ENCODE measurements at regions not wholly inside any gene's neighbourhood (a gene's known extent, or its start where the extent isn't known, plus 50 kb on each side); places are given as distances from the start of the nearest gene placed in this dataset.

GRCh38 chr4:123265443-123265842 is 131.2 kb upstream of the SPRY1 start:
- no peak overlapping the region for H3K4me3 ChIP-seq (ENCODE audit: low read length)
- WGBS, result 95% methylated on average over 1 of the region's 1 CpG
- no peaks in the 10 kb centered on the region for H3K36me3 ChIP-seq (ENCODE audit: insufficient read depth, low read length)
- H3K9me3 ChIP-seq (ENCODE audit: insufficient read depth, low read depth, low read length), result no peaks in the 10 kb centered on the region
- no peak overlapping the region for H3K9ac ChIP-seq (ENCODE audit: low read depth, low read length)
- no peaks in the 10 kb centered on the region for H3K27me3 ChIP-seq (ENCODE audit: insufficient read depth, low read length)
- no peak overlapping the region for H3K27ac ChIP-seq (ENCODE audit: low read depth, low read length)
- H3K4me1 ChIP-seq (ENCODE audit: insufficient read depth, low read length), result peaks cover 5% of the 10 kb centered on the region; the same call in 1 of the 2 replicates

GRCh38 chr4:123266221-123266620 is 130.4 kb upstream of the SPRY1 start:
- Histone ChIP-seq H3K9ac (ENCODE audit: low read depth, low read length) (no peak overlapping the region), H3K4me1 (ENCODE audit: insufficient read depth, low read length) (peaks cover 5% of the 10 kb centered on the region; the same call in 1 of the 2 replicates), H3K4me3 (ENCODE audit: low read length) (no peak overlapping the region), H3K9me3 (ENCODE audit: insufficient read depth, low read depth, low read length) (no peaks in the 10 kb centered on the region), H3K36me3 (ENCODE audit: insufficient read depth, low read length) (no peaks in the 10 kb centered on the region), H3K27me3 (ENCODE audit: insufficient read depth, low read length) (no peaks in the 10 kb centered on the region), H3K27ac (ENCODE audit: low read depth, low read length) (no peak overlapping the region)

GRCh38 chr4:123278755-123279154 is 117.8 kb upstream of the SPRY1 start:
- H3K4me3 ChIP-seq (ENCODE audit: low read length), result no peak overlapping the region
- H3K27me3 ChIP-seq (ENCODE audit: insufficient read depth, low read length), result no peaks in the 10 kb centered on the region
- WGBS, result 92% methylated on average over 3 of the region's 3 CpGs
- H3K9me3 ChIP-seq (ENCODE audit: insufficient read depth, low read depth, low read length), result no peaks in the 10 kb centered on the region
- H3K9ac ChIP-seq (ENCODE audit: low read depth, low read length), result no peak overlapping the region
- H3K4me1 ChIP-seq (ENCODE audit: insufficient read depth, low read length), result no peaks in the 10 kb centered on the region
- no peak overlapping the region for H3K27ac ChIP-seq (ENCODE audit: low read depth, low read length)
- H3K36me3 ChIP-seq (ENCODE audit: insufficient read depth, low read length), result no peaks in the 10 kb centered on the region

- 95% methylated on average over 3 of the region's 3 CpGs for WGBS
- H3K4me1 ChIP-seq (ENCODE audit: insufficient read depth, low read length), result no peaks in the 10 kb centered on the region
- no peaks in the 10 kb centered on the region for H3K9me3 ChIP-seq (ENCODE audit: insufficient read depth, low read depth, low read length)
- no peak overlapping the region for H3K9ac ChIP-seq (ENCODE audit: low read depth, low read length)
- H3K36me3 ChIP-seq (ENCODE audit: insufficient read depth, low read length), result no peaks in the 10 kb centered on the region
- no peak overlapping the region for H3K4me3 ChIP-seq (ENCODE audit: low read length)
- no peaks in the 10 kb centered on the region for H3K27me3 ChIP-seq (ENCODE audit: insufficient read depth, low read length)
- H3K27ac ChIP-seq (ENCODE audit: low read depth, low read length), result no peak overlapping the region
These were observed 113.2 kb upstream of the SPRY1 start for GRCh38 chr4:123283371-123283895.

GRCh38 chr4:123284168-123284567 is 112.4 kb upstream of the SPRY1 start:
- Histone ChIP-seq H3K27me3 (ENCODE audit: insufficient read depth, low read length) (no peaks in the 10 kb centered on the region), H3K27ac (ENCODE audit: low read depth, low read length) (no peak overlapping the region), H3K4me1 (ENCODE audit: insufficient read depth, low read length) (no peaks in the 10 kb centered on the region), H3K36me3 (ENCODE audit: insufficient read depth, low read length) (no peaks in the 10 kb centered on the region; the same call in 1 of the 2 replicates), H3K9ac (ENCODE audit: low read depth, low read length) (no peak overlapping the region), H3K4me3 (ENCODE audit: low read length) (no peak overlapping the region), H3K9me3 (ENCODE audit: insufficient read depth, low read depth, low read length) (no peaks in the 10 kb centered on the region)
- 81% methylated on average over 2 of the region's 2 CpGs for WGBS

GRCh38 chr4:123286903-123287466 is 109.6 kb upstream of the SPRY1 start:
- H3K27ac ChIP-seq (ENCODE audit: low read depth, low read length), result no peak overlapping the region
- H3K9ac ChIP-seq (ENCODE audit: low read depth, low read length), result no peak overlapping the region
- H3K27me3 ChIP-seq (ENCODE audit: insufficient read depth, low read length), result no peaks in the 10 kb centered on the region
- peaks cover 15% of the 10 kb centered on the region for H3K9me3 ChIP-seq (ENCODE audit: insufficient read depth, low read depth, low read length)
- H3K36me3 ChIP-seq (ENCODE audit: insufficient read depth, low read length), result no peaks in the 10 kb centered on the region; the same call in 1 of the 2 replicates
- no peaks in the 10 kb centered on the region for H3K4me1 ChIP-seq (ENCODE audit: insufficient read depth, low read length)
- 93% methylated on average over 2 of the region's 2 CpGs for WGBS
- no peak overlapping the region for H3K4me3 ChIP-seq (ENCODE audit: low read length)

GRCh38 chr4:123288309-123289025 is 108.1 kb upstream of the SPRY1 start:
- Histone ChIP-seq H3K4me3 (ENCODE audit: low read length) (no peak overlapping the region), H3K9me3 (ENCODE audit: insufficient read depth, low read depth, low read length) (peaks cover 15% of the 10 kb centered on the region), H3K27me3 (ENCODE audit: insufficient read depth, low read length) (no peaks in the 10 kb centered on the region), H3K9ac (ENCODE audit: low read depth, low read length) (no peak overlapping the region), H3K27ac (ENCODE audit: low read depth, low read length) (no peak overlapping the region), H3K4me1 (ENCODE audit: insufficient read depth, low read length) (no peaks in the 10 kb centered on the region), H3K36me3 (ENCODE audit: insufficient read depth, low read length) (no peaks in the 10 kb centered on the region; the same call in 1 of the 2 replicates)
- WGBS, result 96% methylated on average over 3 of the region's 3 CpGs

- Histone ChIP-seq H3K27ac (ENCODE audit: low read depth, low read length) (no peak overlapping the region), H3K4me1 (ENCODE audit: insufficient read depth, low read length) (no peaks in the 10 kb centered on the region), H3K9ac (ENCODE audit: low read depth, low read length) (no peak overlapping the region), H3K27me3 (ENCODE audit: insufficient read depth, low read length) (no peaks in the 10 kb centered on the region), H3K36me3 (ENCODE audit: insufficient read depth, low read length) (no peaks in the 10 kb centered on the region; the same call in 1 of the 2 replicates), H3K9me3 (ENCODE audit: insufficient read depth, low read depth, low read length) (peaks cover 15% of the 10 kb centered on the region), H3K4me3 (ENCODE audit: low read length) (no peak overlapping the region)
These were observed 105.3 kb upstream of the SPRY1 start for GRCh38 chr4:123291329-123291728.

GRCh38 chr4:123297836-123298235 is 98.8 kb upstream of the SPRY1 start:
- Histone ChIP-seq H3K9ac (ENCODE audit: low read depth, low read length) (no peak overlapping the region), H3K27ac (ENCODE audit: low read depth, low read length) (no peak overlapping the region), H3K36me3 (ENCODE audit: insufficient read depth, low read length) (no peaks in the 10 kb centered on the region), H3K9me3 (ENCODE audit: insufficient read depth, low read depth, low read length) (no peaks in the 10 kb centered on the region), H3K27me3 (ENCODE audit: insufficient read depth, low read length) (no peaks in the 10 kb centered on the region), H3K4me3 (ENCODE audit: low read length) (no peak overlapping the region), H3K4me1 (ENCODE audit: insufficient read depth, low read length) (peaks cover 32% of the 10 kb centered on the region)
- WGBS, result 84% methylated on average over 2 of the region's 2 CpGs

GRCh38 chr4:123298261-123298660 is 98.3 kb upstream of the SPRY1 start:
- 95% methylated on average over 6 of the region's 6 CpGs for WGBS
- Histone ChIP-seq H3K4me1 (ENCODE audit: insufficient read depth, low read length) (peaks cover 32% of the 10 kb centered on the region), H3K9ac (ENCODE audit: low read depth, low read length) (no peak overlapping the region), H3K9me3 (ENCODE audit: insufficient read depth, low read depth, low read length) (no peaks in the 10 kb centered on the region), H3K4me3 (ENCODE audit: low read length) (no peak overlapping the region), H3K27me3 (ENCODE audit: insufficient read depth, low read length) (no peaks in the 10 kb centered on the region), H3K27ac (ENCODE audit: low read depth, low read length) (no peak overlapping the region; the same call in 1 of the 2 replicates), H3K36me3 (ENCODE audit: insufficient read depth, low read length) (no peaks in the 10 kb centered on the region)

- WGBS, result 91% methylated on average over 1 of the region's 2 CpGs
- Histone ChIP-seq H3K4me3 (ENCODE audit: low read length) (no peak overlapping the region), H3K4me1 (ENCODE audit: insufficient read depth, low read length) (peaks cover 35% of the 10 kb centered on the region), H3K36me3 (ENCODE audit: insufficient read depth, low read length) (no peaks in the 10 kb centered on the region), H3K27ac (ENCODE audit: low read depth, low read length) (no peak overlapping the region), H3K27me3 (ENCODE audit: insufficient read depth, low read length) (no peaks in the 10 kb centered on the region), H3K9me3 (ENCODE audit: insufficient read depth, low read depth, low read length) (no peaks in the 10 kb centered on the region), H3K9ac (ENCODE audit: low read depth, low read length) (no peak overlapping the region)
These were observed 97.8 kb upstream of the SPRY1 start for GRCh38 chr4:123298801-123299200.

Data from HUES64 (cell line).